A673 (cell line): ENCODE measurements at regions not wholly inside any gene's neighbourhood (a gene's known extent, or its start where the extent isn't known, plus 50 kb on each side); places are given as distances from the start of the nearest gene placed in this dataset.

Source experiments
- BruUV-seq: library from RNA; stranded (reverse); fragments of 400-500 nt; replicated peaks from 2 replicates; lab custom pipeline; 2021; lab: Mats Ljungman, UMichigan
- CTCF ChIA-PET: fragments of 300-600 bp; sonication (Branson Sonifier 250); formaldehyde crosslinking; loops from one replicate; lab custom pipeline; 2022; ENCODE audit warnings: antibody characterized with exemption; lab: Charles Lee
- POLR2A ChIA-PET: fragments of 300-600 bp; sonication (Branson Sonifier 250); formaldehyde crosslinking; loops from one replicate; lab custom pipeline; 2022; ENCODE audit warnings: antibody characterized with exemption; ENCODE audit not compliant: low non-redundant PET; lab: Charles Lee
- DNase-seq: peaks from one replicate; pipeline ENCODE4 v3.0.0-alpha.2; 2015; ENCODE audit warnings: low spot score
- H3K27ac ChIP-seq: fragments of 200-600 bp; sonication (generic); 2 replicates; pipeline ENCODE4 v1.5.1; 2016; ENCODE audit warnings: mixed run types, low read depth, mild to moderate bottlenecking, mixed read lengths, antibody characterized with exemption, low read length; ENCODE audit not compliant: poor library complexity, severe bottlenecking
- H3K27me3 ChIP-seq: fragments of 200-600 bp; sonication (generic); replicated peaks from 2 replicates; pipeline ENCODE4 v1.6.1; 2017; ENCODE audit warnings: mixed run types, low read depth, mild to moderate bottlenecking, mixed read lengths, antibody characterized with exemption, low read length; ENCODE audit not compliant: insufficient read depth, poor library complexity
- H3K36me3 ChIP-seq: fragments of 200-600 bp; sonication (generic); 2 replicates; pipeline ENCODE4 v1.6.1; 2016; ENCODE audit warnings: mixed run types, mild to moderate bottlenecking, mixed read lengths, antibody characterized with exemption, low read length; ENCODE audit not compliant: insufficient read depth, poor library complexity, severe bottlenecking
- H3K4me1 ChIP-seq: fragments of 200-600 bp; sonication (generic); 2 replicates; pipeline ENCODE4 v1.6.1; 2017; ENCODE audit warnings: mixed run types, mild to moderate bottlenecking, mixed read lengths, antibody characterized with exemption, low read length; ENCODE audit not compliant: insufficient read depth, poor library complexity, severe bottlenecking
- H3K4me3 ChIP-seq: fragments of 200-600 bp; sonication (generic); 2 replicates; pipeline ENCODE4 v1.5.1; 2016; ENCODE audit warnings: low read depth, mixed run types, mild to moderate bottlenecking, mixed read lengths, low read length; ENCODE audit not compliant: poor library complexity, severe bottlenecking
- H3K9me3 ChIP-seq: fragments of 200-600 bp; sonication (generic); 2 replicates; pipeline ENCODE4 v1.6.1; 2016; ENCODE audit warnings: mixed run types, low read depth, mild to moderate bottlenecking, mixed read lengths, antibody characterized with exemption, low read length; ENCODE audit not compliant: poor library complexity, severe bottlenecking
- EZH2 ChIP-seq: fragments of 200-600 bp; sonication (generic); IDR thresholded peaks from 2 replicates; pipeline ENCODE4 v1.6.1; 2017; ENCODE audit warnings: borderline replicate concordance, low read depth, mild to moderate bottlenecking, mixed read lengths, antibody characterized with exemption, low read length; ENCODE audit not compliant: poor library complexity, severe bottlenecking
- intact Hi-C: fragments of 100-400 bp; cut with micrococcal nuclease; formaldehyde crosslinking; loops from one replicate; pipeline ENCODE4 v1.10.0; 2022; ENCODE audit not compliant: unreplicated experiment
- TF ChIP-seq, protein P1 (sequence below): fragments of 300-800, 200-600 bp; sonication (generic); conservative IDR thresholded peaks from 2 replicates; pipeline ENCODE4 v1.5.1; 2017; ENCODE audit warnings: low read depth, mild to moderate bottlenecking, antibody characterized with exemption, low read length, moderate library complexity, mixed read lengths

DNA sequence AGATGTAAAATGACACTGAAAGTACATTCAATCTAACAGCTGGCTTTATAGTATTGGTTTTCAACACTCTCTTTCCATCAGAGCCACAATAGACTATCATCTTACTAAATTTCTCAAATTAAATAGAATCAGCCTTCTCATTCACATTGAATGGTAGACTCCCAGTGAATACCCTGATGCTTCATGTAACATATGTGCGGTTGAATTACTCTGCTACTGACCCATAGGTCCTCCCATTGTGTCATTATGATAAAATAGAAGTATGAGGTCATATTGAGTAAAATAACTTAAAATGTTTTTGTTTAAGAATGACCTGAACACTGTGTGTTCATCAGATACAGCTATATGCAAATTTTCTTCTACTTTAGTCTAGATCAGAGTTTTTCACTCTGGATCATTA, 75.9 kb upstream of the ADAMTSL1 start:
- intact Hi-C loops = no loop called here
- Histone ChIP-seq H3K9me3 (no peaks in the 10 kb centered on the region), H3K27me3 (no peaks in the 10 kb centered on the region), H3K4me1 (no peaks in the 10 kb centered on the region), H3K4me3 (no peak overlapping the region), H3K36me3 (no peaks in the 10 kb centered on the region), H3K27ac (no peak overlapping the region)
- no peak for DNase-seq
- ChIA-PET POLR2A (no interaction called here), CTCF (no interaction called here)
- no TSS peak for BruUV-seq
- no peak for TF ChIP-seq EZH2

DNA sequence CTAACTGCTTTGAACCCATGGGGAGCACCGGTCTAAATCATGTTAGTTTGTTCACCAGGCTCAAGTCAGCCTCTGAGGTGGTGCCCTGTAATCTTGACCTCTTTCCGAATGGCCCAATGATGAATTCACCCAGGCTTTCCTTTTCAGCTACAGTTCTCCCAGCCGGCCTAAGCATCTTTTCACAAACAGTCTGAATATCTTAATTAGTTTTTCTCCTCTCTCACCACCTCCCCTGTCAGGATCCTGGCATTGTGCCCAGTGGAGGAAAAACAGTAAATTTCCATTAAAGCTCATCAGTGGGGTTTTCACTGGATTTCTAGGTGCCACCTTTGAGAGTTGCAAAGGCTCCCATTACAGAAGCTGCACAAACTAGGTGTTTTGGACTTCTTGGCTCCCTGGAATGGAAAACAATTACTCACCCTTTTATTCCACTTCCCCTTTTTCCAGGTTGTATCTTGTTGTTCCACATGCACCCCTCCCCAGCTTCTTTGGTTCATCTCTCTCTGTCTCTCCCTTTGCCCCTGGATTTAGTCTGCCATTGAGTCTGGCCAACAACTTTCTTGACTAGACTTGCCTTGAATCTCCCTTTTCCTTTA, 69.4 kb upstream of the ADAMTSL1 start:
- DNase-seq = no peak
- ChIA-PET POLR2A (no interaction called here), CTCF (no interaction called here)
- Histone ChIP-seq H3K27me3 (no peaks in the 10 kb centered on the region), H3K9me3 (no peaks in the 10 kb centered on the region), H3K36me3 (no peaks in the 10 kb centered on the region), H3K4me3 (no peak overlapping the region), H3K4me1 (no peaks in the 10 kb centered on the region), H3K27ac (no peak overlapping the region)
- TF ChIP-seq EZH2 = no peak
- TF ChIP-seq, protein P1, sequence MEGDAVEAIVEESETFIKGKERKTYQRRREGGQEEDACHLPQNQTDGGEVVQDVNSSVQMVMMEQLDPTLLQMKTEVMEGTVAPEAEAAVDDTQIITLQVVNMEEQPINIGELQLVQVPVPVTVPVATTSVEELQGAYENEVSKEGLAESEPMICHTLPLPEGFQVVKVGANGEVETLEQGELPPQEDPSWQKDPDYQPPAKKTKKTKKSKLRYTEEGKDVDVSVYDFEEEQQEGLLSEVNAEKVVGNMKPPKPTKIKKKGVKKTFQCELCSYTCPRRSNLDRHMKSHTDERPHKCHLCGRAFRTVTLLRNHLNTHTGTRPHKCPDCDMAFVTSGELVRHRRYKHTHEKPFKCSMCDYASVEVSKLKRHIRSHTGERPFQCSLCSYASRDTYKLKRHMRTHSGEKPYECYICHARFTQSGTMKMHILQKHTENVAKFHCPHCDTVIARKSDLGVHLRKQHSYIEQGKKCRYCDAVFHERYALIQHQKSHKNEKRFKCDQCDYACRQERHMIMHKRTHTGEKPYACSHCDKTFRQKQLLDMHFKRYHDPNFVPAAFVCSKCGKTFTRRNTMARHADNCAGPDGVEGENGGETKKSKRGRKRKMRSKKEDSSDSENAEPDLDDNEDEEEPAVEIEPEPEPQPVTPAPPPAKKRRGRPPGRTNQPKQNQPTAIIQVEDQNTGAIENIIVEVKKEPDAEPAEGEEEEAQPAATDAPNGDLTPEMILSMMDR = no peak
- BruUV-seq = no TSS peak
- intact Hi-C loops = no loop called here

DNA sequence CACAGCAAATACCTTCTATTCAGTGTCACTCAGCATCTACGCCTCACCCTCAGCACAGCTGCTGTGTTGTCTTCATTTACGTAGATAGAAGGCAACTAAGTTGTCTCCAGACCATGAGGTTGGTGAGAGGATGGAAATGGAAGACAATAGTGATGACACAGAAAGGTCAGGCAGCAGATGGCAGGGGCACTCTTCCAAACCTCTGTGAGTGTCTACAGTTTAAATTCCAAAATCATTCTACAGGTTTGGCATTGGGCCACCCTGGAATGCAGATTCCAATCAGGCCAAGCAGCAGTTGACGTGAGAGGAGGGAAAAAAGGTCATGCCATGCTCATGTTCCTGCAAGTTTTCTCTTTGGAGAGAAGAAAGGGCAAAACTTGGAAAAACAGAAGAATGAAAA, 68.7 kb upstream of the ADAMTSL1 start:
- Histone ChIP-seq H3K4me1 (no peaks in the 10 kb centered on the region), H3K9me3 (no peaks in the 10 kb centered on the region), H3K27me3 (no peaks in the 10 kb centered on the region), H3K4me3 (no peak overlapping the region), H3K27ac (no peak overlapping the region), H3K36me3 (no peaks in the 10 kb centered on the region)
- intact Hi-C loops = no loop called here
- ChIA-PET POLR2A (no interaction called here), CTCF (no interaction called here)
- no peak for DNase-seq
- no peak for TF ChIP-seq EZH2
- TF ChIP-seq, protein P1 = no peak
- no TSS peak for BruUV-seq

DNA sequence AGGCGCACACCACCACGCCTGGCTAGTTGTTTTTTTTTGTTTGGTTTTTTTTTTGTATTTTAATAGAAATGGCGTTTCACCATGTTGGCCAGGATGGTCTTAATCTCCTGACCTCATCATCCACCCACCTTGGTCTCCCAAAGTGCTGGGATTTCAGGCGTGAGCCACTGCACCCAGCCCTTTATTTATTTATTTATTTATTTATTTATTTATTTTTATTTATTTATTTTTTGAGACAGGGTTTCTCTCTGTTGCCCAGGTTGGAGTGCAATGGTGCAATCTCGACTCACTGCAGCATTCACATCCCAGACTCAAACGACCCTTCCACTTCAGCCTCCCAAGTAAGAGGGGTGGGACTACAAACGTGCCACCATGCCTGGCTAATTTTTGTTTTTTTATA, 63.0 kb upstream of the ADAMTSL1 start:
- no TSS peak for BruUV-seq
- CTCF ChIA-PET = no interaction called here

More for the DNA sequence above, 63.0 kb upstream of the ADAMTSL1 start:
- Histone ChIP-seq H3K4me1 (no peaks in the 10 kb centered on the region), H3K4me3 (no peak overlapping the region), H3K27ac (no peak overlapping the region), H3K9me3 (no peaks in the 10 kb centered on the region), H3K27me3 (no peaks in the 10 kb centered on the region), H3K36me3 (no peaks in the 10 kb centered on the region)
- POLR2A ChIA-PET = no interaction called here
- no peak for TF ChIP-seq EZH2
- TF ChIP-seq, protein P1 = no peak
- intact Hi-C loops = no loop called here
- DNase-seq = no peak
